Brain microvascular endothelial cell (primary cell): ENCODE measurements at regions not wholly inside any gene's neighbourhood (a gene's known extent, or its start where the extent isn't known, plus 50 kb on each side); places are given as distances from the start of the nearest gene placed in this dataset.

ENCODE experiments used
- DNase-seq: peaks from one replicate; pipeline ENCODE4 v3.0.0-alpha.2; 2020
- H3K27ac ChIP-seq: fragments of 250-450 bp; sonication (Bioruptor Pico); 2 replicates; pipeline ENCODE4 v1.5.1; 2020; ENCODE audit warnings: mild to moderate bottlenecking, moderate library complexity
- H3K27me3 ChIP-seq: fragments of 250-450 bp; sonication (Bioruptor Pico); replicated peaks from 2 replicates; pipeline ENCODE4 v1.5.1; 2020; ENCODE audit warnings: mild to moderate bottlenecking
- H3K36me3 ChIP-seq: fragments of 250-450 bp; sonication (Bioruptor Pico); replicated peaks from 2 replicates; pipeline ENCODE4 v1.5.1; 2020; ENCODE audit warnings: mild to moderate bottlenecking
- H3K4me3 ChIP-seq: 2 replicates; pipeline ENCODE4 v1.5.1; 2011; ENCODE audit warnings: low read depth, mild to moderate bottlenecking, control low read depth, low read length, moderate library complexity
- in situ Hi-C: cut with HindIII; loops from 2 replicates; pipeline ENCODE4 v1.10.0; 2017; ENCODE audit warnings: low sequenced_read_pairs, low pct_ligation_motif_present
- TF ChIP-seq, protein P1 (sequence below): IDR thresholded peaks from 2 replicates; pipeline ENCODE4 v1.5.1; 2011; ENCODE audit warnings: low read depth, mild to moderate bottlenecking, moderate library complexity, low read length, control low read depth, inconsistent platforms; ENCODE audit errors: missing control alignments

DNA sequence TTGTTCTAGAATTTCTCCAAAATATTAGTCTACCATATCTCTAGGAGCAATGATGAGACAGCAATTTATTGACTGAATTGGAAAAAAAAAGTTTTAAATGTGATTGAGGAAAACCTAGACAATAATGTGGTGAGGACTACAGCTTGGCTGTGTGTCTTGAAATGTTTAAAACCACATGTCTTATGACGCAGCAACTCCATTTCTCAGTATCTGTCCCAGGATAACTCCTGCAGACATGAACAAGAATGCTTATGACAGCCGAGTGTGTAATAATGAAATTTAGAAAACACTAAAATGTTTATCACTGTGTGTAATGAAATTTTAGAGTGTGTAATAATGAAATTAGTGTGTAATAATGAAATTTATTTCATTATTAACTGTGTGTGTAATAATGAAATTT lies 254.1 kb upstream of the DAPK1 start:
- H3K27me3 ChIP-seq, result no peaks in the 10 kb centered on the region
- TF ChIP-seq, protein P1, sequence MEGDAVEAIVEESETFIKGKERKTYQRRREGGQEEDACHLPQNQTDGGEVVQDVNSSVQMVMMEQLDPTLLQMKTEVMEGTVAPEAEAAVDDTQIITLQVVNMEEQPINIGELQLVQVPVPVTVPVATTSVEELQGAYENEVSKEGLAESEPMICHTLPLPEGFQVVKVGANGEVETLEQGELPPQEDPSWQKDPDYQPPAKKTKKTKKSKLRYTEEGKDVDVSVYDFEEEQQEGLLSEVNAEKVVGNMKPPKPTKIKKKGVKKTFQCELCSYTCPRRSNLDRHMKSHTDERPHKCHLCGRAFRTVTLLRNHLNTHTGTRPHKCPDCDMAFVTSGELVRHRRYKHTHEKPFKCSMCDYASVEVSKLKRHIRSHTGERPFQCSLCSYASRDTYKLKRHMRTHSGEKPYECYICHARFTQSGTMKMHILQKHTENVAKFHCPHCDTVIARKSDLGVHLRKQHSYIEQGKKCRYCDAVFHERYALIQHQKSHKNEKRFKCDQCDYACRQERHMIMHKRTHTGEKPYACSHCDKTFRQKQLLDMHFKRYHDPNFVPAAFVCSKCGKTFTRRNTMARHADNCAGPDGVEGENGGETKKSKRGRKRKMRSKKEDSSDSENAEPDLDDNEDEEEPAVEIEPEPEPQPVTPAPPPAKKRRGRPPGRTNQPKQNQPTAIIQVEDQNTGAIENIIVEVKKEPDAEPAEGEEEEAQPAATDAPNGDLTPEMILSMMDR, result no peak
- DNase-seq, result no peak
- no peaks in the 10 kb centered on the region for H3K36me3 ChIP-seq
- H3K27ac ChIP-seq, result no peak overlapping the region
- H3K4me3 ChIP-seq, result no peak overlapping the region
- in situ Hi-C loops, result no loop called here

DNA sequence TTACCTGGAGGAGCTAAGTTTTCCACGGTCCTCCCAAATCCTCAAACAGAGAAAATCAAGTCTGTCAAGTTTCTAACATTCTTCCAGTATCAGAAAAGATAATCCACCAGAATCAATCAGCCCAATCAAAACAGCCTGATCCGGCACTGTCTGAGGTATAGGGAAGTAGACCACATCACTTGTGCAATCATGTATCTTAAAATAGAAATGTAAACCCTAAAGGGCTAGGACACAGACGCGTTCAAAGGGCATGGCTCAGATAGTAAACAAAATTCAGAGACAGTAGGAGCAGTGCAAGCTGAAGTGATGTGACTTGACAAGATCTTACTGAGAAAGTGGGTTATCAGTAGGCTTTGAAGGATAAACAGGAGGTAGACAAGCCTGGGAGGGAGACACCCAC lies 252.4 kb upstream of the DAPK1 start:
- Histone ChIP-seq H3K36me3 (no peaks in the 10 kb centered on the region), H3K27ac (no peak overlapping the region), H3K27me3 (no peaks in the 10 kb centered on the region), H3K4me3 (no peak overlapping the region)
- no peak for DNase-seq
- TF ChIP-seq, protein P1, result no peak
- in situ Hi-C loops, result no loop called here

DNA sequence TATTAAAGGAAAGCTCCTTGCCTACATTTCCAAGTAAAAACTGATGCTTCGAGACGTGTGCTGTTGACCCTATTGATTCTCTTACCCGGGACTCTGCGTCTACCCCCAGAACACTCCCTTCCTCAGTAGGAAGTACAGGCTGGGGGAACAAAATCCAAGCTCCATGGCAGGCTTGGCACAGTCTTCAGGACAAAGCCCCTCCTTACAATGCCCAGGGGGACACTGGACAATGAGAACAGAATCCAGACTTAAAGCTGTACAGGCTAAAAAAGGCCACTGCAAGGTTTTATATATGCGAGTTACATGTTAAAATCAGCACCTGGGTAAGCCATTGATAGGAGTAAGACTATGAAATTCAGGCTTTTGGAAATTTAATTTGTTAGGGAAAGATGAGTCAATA lies 250.6 kb upstream of the DAPK1 start:
- Histone ChIP-seq H3K36me3 (no peaks in the 10 kb centered on the region), H3K27ac (no peak overlapping the region), H3K4me3 (no peak overlapping the region), H3K27me3 (no peaks in the 10 kb centered on the region)
- TF ChIP-seq, protein P1, result no peak
- in situ Hi-C loops, result no loop called here
- no peak for DNase-seq

DNA sequence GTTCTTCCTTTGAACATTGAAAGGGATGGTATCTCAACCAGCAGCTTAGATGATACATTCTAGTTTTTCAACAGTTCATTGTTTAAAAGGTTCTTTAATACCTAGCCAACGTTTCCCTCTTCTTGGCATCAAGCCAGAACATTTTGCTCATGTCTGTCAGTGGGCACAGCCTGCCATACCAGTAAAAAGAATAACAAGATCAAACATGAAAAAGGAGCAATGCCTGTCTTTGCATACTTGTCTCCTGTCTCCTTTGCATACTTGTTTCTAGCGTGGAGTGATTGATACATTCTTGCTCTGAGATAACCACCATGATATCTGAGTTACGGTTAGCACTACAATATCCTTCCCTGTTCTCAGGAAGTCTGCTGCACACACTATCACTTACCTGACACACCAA lies 248.6 kb upstream of the DAPK1 start:
- Histone ChIP-seq H3K27me3 (no peaks in the 10 kb centered on the region), H3K4me3 (no peak overlapping the region), H3K27ac (no peak overlapping the region), H3K36me3 (no peaks in the 10 kb centered on the region)
- in situ Hi-C loops, result no loop called here
- DNase-seq, result no peak
- TF ChIP-seq, protein P1, result no peak

- DNase-seq, result no peak
- Histone ChIP-seq H3K4me3 (no peak overlapping the region), H3K27ac (no peak overlapping the region), H3K27me3 (no peaks in the 10 kb centered on the region), H3K36me3 (no peaks in the 10 kb centered on the region)
- in situ Hi-C loops, result no loop called here
- TF ChIP-seq, protein P1, result no peak
Measured at GRCh38 chr9:87250205-87250604, 247.5 kb upstream of the DAPK1 start.

DNA sequence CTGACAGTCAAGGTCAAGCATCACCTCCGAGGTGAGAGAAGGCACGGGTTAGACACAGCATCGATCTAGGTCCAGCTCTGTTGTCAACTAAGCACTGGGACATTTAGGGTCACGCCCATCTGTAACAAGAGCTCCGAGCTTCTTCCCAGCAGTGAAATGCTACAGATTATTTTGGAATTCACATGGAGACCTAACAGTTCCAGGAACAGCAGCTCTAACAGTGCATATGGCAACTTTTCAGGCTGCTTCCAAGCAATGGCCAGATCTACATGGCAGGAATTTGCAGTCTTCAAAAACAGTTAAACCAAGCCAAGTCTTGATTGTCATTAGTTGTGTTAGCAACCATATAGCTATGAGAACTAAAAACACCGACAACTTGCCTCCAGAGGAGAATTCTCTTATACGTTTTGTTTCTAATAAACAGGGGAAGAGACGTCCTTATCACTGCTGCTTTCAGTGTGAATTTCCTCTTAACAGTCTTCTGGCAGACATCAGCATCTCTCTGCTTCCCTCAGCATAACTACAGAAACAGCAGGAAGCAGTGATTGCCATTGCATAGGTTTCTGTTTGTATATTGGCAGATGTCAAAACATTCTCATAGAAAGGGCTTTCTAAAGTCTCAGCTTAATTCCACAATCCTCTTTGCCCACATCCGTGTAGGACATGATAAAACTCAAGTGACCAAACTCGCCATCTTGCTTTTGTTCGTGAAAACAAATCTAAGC lies 242.1 kb upstream of the DAPK1 start:
- Histone ChIP-seq H3K27ac (no peak overlapping the region), H3K36me3 (no peaks in the 10 kb centered on the region), H3K27me3 (no peaks in the 10 kb centered on the region), H3K4me3 (no peak overlapping the region)
- no peak for DNase-seq
- in situ Hi-C loops, result no loop called here
- TF ChIP-seq, protein P1, result no peak
